HG02885 (cell line): ENCODE measurements at regions not wholly inside any gene's neighbourhood (a gene's known extent, or its start where the extent isn't known, plus 50 kb on each side); places are given as distances from the start of the nearest gene placed in this dataset.
"Not testable (repeated sequence)": the region's sequence is repeated elsewhere in the genome, so short reads cannot be mapped to it uniquely, and the experiment has no call there.

ENCODE experiments used
- ATAC-seq: cut with Tn5 transposase; IDR thresholded peaks from one replicate; pipeline ENCODE4 v1.9.1; 2021; ENCODE audit warnings: mild to moderate bottlenecking; ENCODE audit not compliant: unreplicated experiment, poor library complexity

GRCh38 chr15:77910030-77910911 lies 167.2 kb downstream of the TBC1D2B start:
- ATAC-seq, result not testable (repeated sequence)

GRCh38 chr15:77909182-77909940 lies 168.2 kb downstream of the TBC1D2B start:
- no peak for ATAC-seq

- not testable (repeated sequence) for ATAC-seq
Measured at GRCh38 chr15:77908752-77909111, 168.8 kb downstream of the TBC1D2B start.

GRCh38 chr15:77907824-77908751 lies 169.4 kb downstream of the TBC1D2B start:
- no peak for ATAC-seq

GRCh38 chr15:77906062-77906990 lies 171.2 kb downstream of the TBC1D2B start:
- ATAC-seq, result not testable (repeated sequence)

GRCh38 chr15:77905301-77905920 lies 172.1 kb downstream of the TBC1D2B start:
- ATAC-seq, result no peak

GRCh38 chr15:77904901-77905300 lies 172.6 kb downstream of the TBC1D2B start:
- no peak for ATAC-seq

GRCh38 chr15:77904436-77904821 lies 173.1 kb downstream of the TBC1D2B start:
- ATAC-seq, result no peak

- ATAC-seq, result not testable (repeated sequence)
Measured at GRCh38 chr15:77903761-77904435, 173.6 kb downstream of the TBC1D2B start.

GRCh38 chr15:77902921-77903760 lies 174.4 kb downstream of the TBC1D2B start:
- ATAC-seq, result not testable (repeated sequence)

GRCh38 chr15:77901921-77902750 lies 175.4 kb downstream of the TBC1D2B start:
- ATAC-seq, result no peak

GRCh38 chr15:77901251-77901881 lies 176.1 kb downstream of the TBC1D2B start:
- no peak for ATAC-seq

- not testable (repeated sequence) for ATAC-seq
Measured at GRCh38 chr15:77900331-77900963, 177.1 kb downstream of the TBC1D2B start.

- not testable (repeated sequence) for ATAC-seq
Measured at GRCh38 chr15:77899776-77900175, 177.7 kb downstream of the TBC1D2B start.

- ATAC-seq, result no peak
Measured at GRCh38 chr15:77898811-77899730, 178.4 kb downstream of the TBC1D2B start.
